BE2C (cell line): ENCODE measurements at regions not wholly inside any gene's neighbourhood (a gene's known extent, or its start where the extent isn't known, plus 50 kb on each side); places are given as distances from the start of the nearest gene placed in this dataset.

ENCODE experiments used
- DNase-seq: peaks from one replicate; pipeline ENCODE4 v3.0.0-alpha.2; 2020
- H3K27me3 ChIP-seq: fragments of 250-450 bp; sonication (Bioruptor Pico); 2 replicates; pipeline ENCODE4 v1.5.1; 2020; ENCODE audit warnings: mild to moderate bottlenecking
- H3K36me3 ChIP-seq: fragments of 250-450 bp; sonication (Bioruptor Pico); 2 replicates; pipeline ENCODE4 v1.5.1; 2020; ENCODE audit warnings: mild to moderate bottlenecking
- H3K4me1 ChIP-seq: fragments of 250-450 bp; sonication (Bioruptor Pico); 2 replicates; pipeline ENCODE4 v1.5.1; 2020
- H3K4me3 ChIP-seq: 2 replicates; pipeline ENCODE4 v1.5.1; 2011; ENCODE audit warnings: low read depth, low read length
- H3K9me3 ChIP-seq: fragments of 250-450 bp; sonication (Bioruptor Pico); 2 replicates; pipeline ENCODE4 v1.5.1; 2020
- CTCF ChIP-seq: IDR thresholded peaks from 2 replicates; pipeline ENCODE4 v1.5.1; 2012; ENCODE audit warnings: mild to moderate bottlenecking, low read depth, low read length

DNA sequence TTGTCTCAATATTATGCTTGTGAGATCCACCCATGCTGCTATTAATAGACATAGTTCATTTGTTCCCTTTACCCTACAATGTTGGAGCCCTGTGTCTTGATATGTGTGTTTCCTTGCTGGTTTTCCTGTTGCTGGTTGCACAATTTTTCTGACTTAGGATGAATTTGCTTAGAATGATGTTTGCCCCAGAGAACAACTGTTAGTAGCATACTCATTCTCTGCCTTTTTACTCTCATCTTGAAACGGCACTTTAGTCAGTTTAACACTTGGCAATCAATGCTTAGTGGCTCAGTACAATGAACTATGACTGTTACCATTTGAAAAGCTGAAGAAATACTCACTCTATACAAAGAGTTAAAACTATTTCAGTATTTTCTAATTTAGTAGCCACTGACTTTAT lies 158.8 kb upstream of the NDST4 start:
- H3K27me3 ChIP-seq = no peaks in the 10 kb centered on the region
- no peak for DNase-seq
- no peak for TF ChIP-seq CTCF
- no peaks in the 10 kb centered on the region for H3K9me3 ChIP-seq
- H3K36me3 ChIP-seq = no peaks in the 10 kb centered on the region
- H3K4me3 ChIP-seq = no peak overlapping the region
- no peaks in the 10 kb centered on the region for H3K4me1 ChIP-seq

GRCh38 chr4:115260195-115260594 lies 146.8 kb upstream of the NDST4 start:
- no peak for TF ChIP-seq CTCF

DNA sequence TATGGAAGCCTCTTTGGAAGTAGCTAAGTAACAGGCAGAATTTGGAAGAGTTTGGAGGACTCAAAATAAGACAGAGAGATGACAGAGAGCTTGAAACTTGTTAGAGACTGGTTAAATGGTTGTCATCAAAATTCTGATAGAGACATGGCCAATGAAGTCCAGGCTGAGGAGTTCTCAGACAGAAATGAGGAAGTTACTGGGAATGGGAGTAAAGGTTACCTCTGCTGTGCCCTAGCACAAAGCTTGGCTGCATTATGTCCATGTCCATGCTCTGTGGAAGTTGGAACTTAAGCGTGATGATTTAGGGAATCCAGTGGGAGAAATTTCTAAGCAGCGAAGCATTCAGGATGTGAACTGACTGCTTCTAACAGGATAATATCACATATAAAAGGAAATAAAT lies 146.2 kb upstream of the NDST4 start:
- H3K9me3 ChIP-seq = no peaks in the 10 kb centered on the region
- H3K27me3 ChIP-seq = no peaks in the 10 kb centered on the region
- no peak overlapping the region for H3K4me3 ChIP-seq
- DNase-seq = no peak
- no peaks in the 10 kb centered on the region for H3K36me3 ChIP-seq
- TF ChIP-seq CTCF = no peak
- no peaks in the 10 kb centered on the region for H3K4me1 ChIP-seq

More at GRCh38 chr4:115260195-115260594, 146.8 kb upstream of the NDST4 start:
- H3K9me3 ChIP-seq = no peaks in the 10 kb centered on the region
- no peak for DNase-seq
- H3K4me1 ChIP-seq = no peaks in the 10 kb centered on the region
- no peak overlapping the region for H3K4me3 ChIP-seq
- H3K27me3 ChIP-seq = no peaks in the 10 kb centered on the region
- H3K36me3 ChIP-seq = no peaks in the 10 kb centered on the region

DNA sequence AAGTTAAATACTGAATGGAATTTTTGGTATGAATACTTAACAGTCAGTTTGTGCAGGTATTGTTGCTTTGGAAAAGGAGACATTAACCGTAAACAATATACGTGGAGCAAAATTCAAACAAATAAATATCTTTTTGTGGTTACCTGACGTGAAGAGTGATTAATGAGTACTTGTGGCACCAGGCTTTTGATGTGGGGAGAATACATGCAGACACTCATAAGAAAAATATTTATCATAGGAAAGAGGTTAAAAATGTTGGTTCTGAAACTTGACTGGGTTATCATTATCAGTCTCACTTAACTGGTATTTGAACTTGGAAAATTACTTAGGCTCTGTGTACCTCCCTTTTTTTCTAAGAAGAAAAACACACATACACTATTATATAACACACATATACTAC lies 136.4 kb upstream of the NDST4 start:
- Histone ChIP-seq H3K36me3 (no peaks in the 10 kb centered on the region), H3K9me3 (no peaks in the 10 kb centered on the region), H3K27me3 (no peaks in the 10 kb centered on the region), H3K4me1 (no peaks in the 10 kb centered on the region), H3K4me3 (no peak overlapping the region)
- TF ChIP-seq CTCF = no peak
- no peak for DNase-seq

GRCh38 chr4:115234405-115235093 lies 121.1 kb upstream of the NDST4 start:
- peak; percentile 6 for DNase-seq
- Histone ChIP-seq H3K4me1 (no peaks in the 10 kb centered on the region; the same call in 1 of the 2 replicates), H3K4me3 (no peak overlapping the region)

More at GRCh38 chr4:115234405-115235093, 121.1 kb upstream of the NDST4 start:
- Histone ChIP-seq H3K36me3 (no peaks in the 10 kb centered on the region), H3K27me3 (no peaks in the 10 kb centered on the region), H3K9me3 (no peaks in the 10 kb centered on the region)
- TF ChIP-seq CTCF = peak; percentile 43
